ENCODE measurements at regions not wholly inside any gene's neighbourhood (a gene's known extent, or its start where the extent isn't known, plus 50 kb on each side); places are given as distances from the start of the nearest gene placed in this dataset.

DNA sequence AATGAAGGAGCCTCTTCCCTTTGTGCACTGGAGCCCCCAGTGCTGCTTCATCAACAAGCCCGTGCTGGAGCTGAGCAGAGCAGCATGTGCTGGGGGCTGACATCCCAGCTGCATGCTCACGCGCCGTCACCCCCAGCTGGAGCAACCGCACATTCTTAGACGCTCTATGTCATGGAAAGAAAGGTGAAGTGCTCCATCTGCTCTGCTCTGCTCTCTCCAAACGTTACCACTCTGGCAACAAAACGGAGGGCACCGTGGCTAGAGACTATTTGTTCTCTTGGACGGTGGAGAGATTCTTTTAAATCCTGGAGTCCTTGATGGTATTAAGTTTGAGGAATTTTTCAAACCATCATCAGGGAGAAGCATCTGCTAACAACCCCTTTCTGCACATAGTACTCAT lies 208.4 kb downstream of the C12orf75 start:
- no peak overlapping the region for H3K27ac ChIP-seq (ENCODE audit: low read depth, low read length)
- no peaks in the 10 kb centered on the region for H3K4me1 Mint-ChIP-seq
- peaks cover 6% of the 10 kb centered on the region for H3K36me3 Mint-ChIP-seq (ENCODE audit: low read depth)
- H3K4me3 Mint-ChIP-seq: no peak overlapping the region
- H3K27ac Mint-ChIP-seq: no peak overlapping the region
- H3K27me3 Mint-ChIP-seq (ENCODE audit: insufficient read depth): peaks cover 3% of the 10 kb centered on the region
- no peak overlapping the region for H3K4me3 ChIP-seq (ENCODE audit: low read length)
- 91 to 96% methylated on average over 6 to 10 of the region's 10 CpGs for WGBS, 2 experiments (ENCODE audit: insufficient coverage in 1 of 2, insufficient read length in 1 of 2)
- DNase-seq: peak; percentile 33
- peaks cover 57% of the 10 kb centered on the region for H3K9me3 Mint-ChIP-seq
- no peak overlapping the region for H3K9ac ChIP-seq (ENCODE audit: extremely low read depth, low read length, poor library complexity, severe bottlenecking)
- TF ChIP-seq, protein P1, sequence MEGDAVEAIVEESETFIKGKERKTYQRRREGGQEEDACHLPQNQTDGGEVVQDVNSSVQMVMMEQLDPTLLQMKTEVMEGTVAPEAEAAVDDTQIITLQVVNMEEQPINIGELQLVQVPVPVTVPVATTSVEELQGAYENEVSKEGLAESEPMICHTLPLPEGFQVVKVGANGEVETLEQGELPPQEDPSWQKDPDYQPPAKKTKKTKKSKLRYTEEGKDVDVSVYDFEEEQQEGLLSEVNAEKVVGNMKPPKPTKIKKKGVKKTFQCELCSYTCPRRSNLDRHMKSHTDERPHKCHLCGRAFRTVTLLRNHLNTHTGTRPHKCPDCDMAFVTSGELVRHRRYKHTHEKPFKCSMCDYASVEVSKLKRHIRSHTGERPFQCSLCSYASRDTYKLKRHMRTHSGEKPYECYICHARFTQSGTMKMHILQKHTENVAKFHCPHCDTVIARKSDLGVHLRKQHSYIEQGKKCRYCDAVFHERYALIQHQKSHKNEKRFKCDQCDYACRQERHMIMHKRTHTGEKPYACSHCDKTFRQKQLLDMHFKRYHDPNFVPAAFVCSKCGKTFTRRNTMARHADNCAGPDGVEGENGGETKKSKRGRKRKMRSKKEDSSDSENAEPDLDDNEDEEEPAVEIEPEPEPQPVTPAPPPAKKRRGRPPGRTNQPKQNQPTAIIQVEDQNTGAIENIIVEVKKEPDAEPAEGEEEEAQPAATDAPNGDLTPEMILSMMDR (conservative IDR thresholded peaks at IDR 0.05): no peak
- no peaks in the 10 kb centered on the region for H3K4me1 ChIP-seq (ENCODE audit: control insufficient read depth, insufficient read depth, low read length)
- no peaks in the 10 kb centered on the region for H3K27me3 ChIP-seq (ENCODE audit: control insufficient read depth, insufficient read depth, low read length, poor library complexity, severe bottlenecking)
- no peaks in the 10 kb centered on the region for H3K36me3 ChIP-seq (ENCODE audit: control insufficient read depth, insufficient read depth, low read length)
- H3K9me3 ChIP-seq (ENCODE audit: control insufficient read depth, low read length): peaks cover 46% of the 10 kb centered on the region

DNA sequence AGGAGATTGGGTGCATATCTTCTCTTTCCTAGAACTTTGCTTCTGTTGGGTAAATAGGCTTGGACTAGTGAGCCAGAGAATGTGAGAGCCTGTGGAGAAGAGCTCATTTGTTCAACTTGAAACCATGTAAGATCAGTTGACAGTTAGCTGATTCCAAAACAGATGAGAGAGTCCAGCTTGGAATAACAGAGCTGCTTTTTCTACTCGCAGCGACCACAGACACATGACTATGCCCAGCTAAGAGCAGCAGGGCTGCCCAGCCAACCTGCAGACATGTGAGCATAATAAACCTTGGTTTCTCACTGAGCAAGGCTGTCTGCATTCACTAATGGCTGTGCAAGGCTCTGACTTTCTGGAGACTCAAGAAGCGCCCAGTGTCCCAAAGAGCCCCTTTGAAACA lies 209.2 kb downstream of the C12orf75 start:
- peaks cover 50% of the 10 kb centered on the region for H3K9me3 Mint-ChIP-seq

DNA sequence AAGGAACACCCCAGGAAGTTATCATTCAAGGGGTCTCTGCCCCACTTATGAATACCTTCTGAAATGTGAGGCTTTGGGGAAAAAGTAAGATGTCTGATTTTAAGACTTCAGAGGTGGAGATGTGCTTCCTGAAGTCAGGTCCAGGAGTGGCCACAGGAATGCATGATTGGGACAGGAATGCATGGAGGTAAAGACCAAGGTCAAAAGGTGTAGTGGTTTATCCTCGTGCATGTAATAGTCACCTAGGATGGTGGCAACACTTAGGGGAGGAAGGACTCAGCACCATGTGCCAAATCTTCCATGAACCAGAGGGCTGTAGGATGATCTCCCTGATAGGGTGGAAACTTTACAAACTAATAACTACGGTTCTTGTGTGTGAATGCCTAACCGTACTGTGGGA lies 217.3 kb downstream of the C12orf75 start:
- H3K27ac Mint-ChIP-seq: no peak overlapping the region
- H3K27me3 ChIP-seq (ENCODE audit: control insufficient read depth, insufficient read depth, low read length, poor library complexity, severe bottlenecking): no peaks in the 10 kb centered on the region
- H3K36me3 ChIP-seq (ENCODE audit: control insufficient read depth, insufficient read depth, low read length): no peaks in the 10 kb centered on the region
- TF ChIP-seq, protein P1 (conservative IDR thresholded peaks at IDR 0.05): no peak
- no peaks in the 10 kb centered on the region for H3K4me1 Mint-ChIP-seq
- no peak for DNase-seq
- H3K9me3 Mint-ChIP-seq: peaks cover 7% of the 10 kb centered on the region
- H3K27me3 Mint-ChIP-seq (ENCODE audit: insufficient read depth): peaks cover 5% of the 10 kb centered on the region
- 94% methylated on average over 2 to 3 of the region's 3 CpGs for WGBS, 2 experiments (ENCODE audit: insufficient coverage in 1 of 2, insufficient read length in 1 of 2)
- H3K36me3 Mint-ChIP-seq (ENCODE audit: low read depth): no peaks in the 10 kb centered on the region
- H3K9ac ChIP-seq (ENCODE audit: extremely low read depth, low read length, poor library complexity, severe bottlenecking): no peak overlapping the region
- H3K4me3 Mint-ChIP-seq: no peak overlapping the region
- no peak overlapping the region for H3K4me3 ChIP-seq (ENCODE audit: low read length)
- no peak overlapping the region for H3K27ac ChIP-seq (ENCODE audit: low read depth, low read length)
- H3K9me3 ChIP-seq (ENCODE audit: control insufficient read depth, low read length): peaks cover 22% of the 10 kb centered on the region
- H3K4me1 ChIP-seq (ENCODE audit: control insufficient read depth, insufficient read depth, low read length): no peaks in the 10 kb centered on the region

More for the DNA sequence above, 209.2 kb downstream of the C12orf75 start:
- no peak overlapping the region for H3K9ac ChIP-seq (ENCODE audit: extremely low read depth, low read length, poor library complexity, severe bottlenecking)
- Mint-ChIP-seq H3K27me3 (ENCODE audit: insufficient read depth) (peaks cover 3% of the 10 kb centered on the region), H3K4me3 (no peak overlapping the region), H3K4me1 (no peaks in the 10 kb centered on the region), H3K27ac (no peak overlapping the region), H3K36me3 (ENCODE audit: low read depth) (peaks cover 4% of the 10 kb centered on the region)
- H3K27ac ChIP-seq (ENCODE audit: low read depth, low read length): no peak overlapping the region
- TF ChIP-seq, protein P1 (conservative IDR thresholded peaks at IDR 0.05): no peak
- no peaks in the 10 kb centered on the region for H3K36me3 ChIP-seq (ENCODE audit: control insufficient read depth, insufficient read depth, low read length)
- no peaks in the 10 kb centered on the region for H3K4me1 ChIP-seq (ENCODE audit: control insufficient read depth, insufficient read depth, low read length)
- H3K4me3 ChIP-seq (ENCODE audit: low read length): no peak overlapping the region
- H3K9me3 ChIP-seq (ENCODE audit: control insufficient read depth, low read length): peaks cover 43% of the 10 kb centered on the region
- no peaks in the 10 kb centered on the region for H3K27me3 ChIP-seq (ENCODE audit: control insufficient read depth, insufficient read depth, low read length, poor library complexity, severe bottlenecking)
- WGBS, 2 experiments (ENCODE audit: insufficient coverage in 1 of 2, insufficient read length in 1 of 2): 90 to 92% methylated on average over 2 to 3 of the region's 3 CpGs
- DNase-seq: no peak

All from endodermal cell (in vitro differentiated cells).